C4-2B (cell line): ENCODE measurements at regions not wholly inside any gene's neighbourhood (a gene's known extent, or its start where the extent isn't known, plus 50 kb on each side); places are given as distances from the start of the nearest gene placed in this dataset.

Source experiments
- H3K27ac ChIP-seq: fragments of 450-650 bp; 2 replicates; pipeline ENCODE4 v1.5.1; 2017
- CTCF ChIP-seq: fragments of 450-650 bp; conservative IDR thresholded peaks from 2 replicates; pipeline ENCODE4 v1.5.1; 2017; ENCODE audit warnings: mild to moderate bottlenecking
- ZFX ChIP-seq: fragments of 450-650 bp; IDR thresholded peaks from 2 replicates; pipeline ENCODE4 v1.6.1; 2017

- H3K27ac ChIP-seq, result no peak overlapping the region
- TF ChIP-seq CTCF, result no peak
- TF ChIP-seq ZFX, result no peak
Observed at GRCh38 chr11:91222830-91223229, 1000.0 kb upstream of the CHORDC1 start.

DNA sequence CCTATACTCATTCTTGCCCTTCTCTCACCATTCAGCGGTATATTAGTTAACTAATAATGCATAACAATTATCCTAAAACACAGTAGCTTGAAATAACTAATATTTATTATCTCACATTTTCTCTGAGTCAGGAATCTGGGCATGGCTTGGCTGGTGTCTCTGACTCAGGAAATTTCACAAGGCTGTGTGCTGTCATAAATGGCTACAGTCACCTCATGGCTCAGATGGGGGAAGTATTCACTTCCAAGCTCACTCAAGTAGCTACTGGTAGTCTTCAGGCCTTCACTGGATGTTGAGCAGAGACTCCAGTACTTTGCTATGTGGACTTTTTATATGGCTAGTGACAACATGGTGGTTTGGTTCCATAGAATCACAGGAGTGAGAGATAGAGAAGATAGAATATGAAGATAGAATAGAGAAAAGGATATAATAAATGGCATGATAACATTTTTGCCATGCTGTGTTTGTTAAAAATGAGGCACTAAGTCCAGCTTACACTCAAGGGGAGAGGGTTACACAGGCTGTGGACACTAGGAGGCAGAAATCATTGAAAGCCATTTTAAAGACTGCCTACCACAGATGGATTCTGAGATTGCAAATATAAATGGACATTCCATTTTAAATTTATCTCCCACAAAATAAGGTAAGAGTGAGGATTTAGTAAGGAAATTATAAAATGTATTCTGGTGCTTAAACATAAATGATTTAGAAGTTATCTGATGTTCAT, 997.8 kb upstream of the CHORDC1 start:
- H3K27ac ChIP-seq, result no peak overlapping the region
- TF ChIP-seq CTCF, result peak; percentile 11; the same call in 1 of the 2 replicates
- TF ChIP-seq ZFX, result no peak

DNA sequence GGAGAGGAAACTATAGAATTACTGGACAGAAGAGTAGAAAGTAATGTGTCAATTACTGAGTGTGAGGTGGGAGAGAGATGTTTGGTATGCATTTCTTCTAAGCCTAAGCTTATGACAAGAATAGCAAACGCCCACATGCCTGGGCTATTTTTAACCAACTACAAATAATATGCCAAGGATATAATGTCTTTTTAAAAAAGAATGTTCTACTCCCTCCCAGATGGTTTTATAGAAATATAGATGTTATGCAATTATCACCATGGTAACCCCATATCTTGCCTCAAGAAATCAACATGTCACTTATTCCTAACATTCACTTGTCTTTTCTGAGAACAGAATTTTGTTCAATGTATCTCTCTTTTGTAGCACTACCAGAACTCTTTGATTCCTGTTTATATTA, 996.7 kb upstream of the CHORDC1 start:
- TF ChIP-seq CTCF, result no peak
- no peak for TF ChIP-seq ZFX
- H3K27ac ChIP-seq, result no peak overlapping the region

GRCh38 chr11:91209751-91210150, 986.9 kb upstream of the CHORDC1 start:
- no peak overlapping the region for H3K27ac ChIP-seq
- no peak for TF ChIP-seq CTCF
- TF ChIP-seq ZFX, result no peak

- no peak overlapping the region for H3K27ac ChIP-seq
- TF ChIP-seq ZFX, result no peak
- TF ChIP-seq CTCF, result no peak
Observed at GRCh38 chr11:91209306-91209705, 986.5 kb upstream of the CHORDC1 start.

DNA sequence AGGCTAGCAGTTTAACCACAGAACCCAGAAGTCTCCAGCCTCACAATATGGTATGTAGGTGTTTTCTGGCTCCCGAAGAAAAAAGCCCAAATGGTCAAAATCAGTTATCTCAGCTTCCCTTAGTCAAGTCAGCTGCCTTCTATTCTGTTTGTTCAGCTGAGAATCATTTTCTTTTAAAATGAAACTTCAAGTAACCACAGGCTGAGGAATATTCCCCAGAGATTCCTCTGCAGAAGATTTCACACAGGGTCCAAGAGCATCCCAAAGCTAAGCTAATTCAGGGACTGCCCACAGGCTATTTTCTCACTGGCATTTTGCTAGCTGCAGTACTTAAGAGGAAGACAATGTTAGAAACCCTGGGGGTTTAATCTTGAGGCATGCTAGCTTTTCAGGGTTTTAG, 977.0 kb upstream of the CHORDC1 start:
- TF ChIP-seq ZFX, result no peak
- TF ChIP-seq CTCF, result no peak

GRCh38 chr11:91194546-91194945, 971.7 kb upstream of the CHORDC1 start:
- no peak overlapping the region for H3K27ac ChIP-seq
- TF ChIP-seq ZFX (no peak), CTCF (no peak)

More for the DNA sequence above, 977.0 kb upstream of the CHORDC1 start:
- H3K27ac ChIP-seq, result no peak overlapping the region
